Thyroid gland (tissue), 4 donors: ENCODE measurements at regions not wholly inside any gene's neighbourhood (a gene's known extent, or its start where the extent isn't known, plus 50 kb on each side); places are given as distances from the start of the nearest gene placed in this dataset.

Experiments
- POLR2A ChIP-seq, 2 donors: fragments of 450-650 bp; IDR thresholded peaks; one replicate each; pipeline ENCODE4 v1.6.1; 2017; ENCODE audit warnings: antibody characterized with exemption in 2 of 2, mild to moderate bottlenecking in 2 of 2, moderate library complexity in 1 of 2
- TF ChIP-seq, protein P1 (sequence below), 6 experiments: fragments of 200-600 bp in 3 of 6; fragments of 450-650 bp in 3 of 6; sonication (generic) in 3 of 6; IDR thresholded peaks; one replicate each; pipeline ENCODE4 v1.5.1; 2016 to 2019; ENCODE audit warnings: antibody characterized with exemption in 6 of 6, mild to moderate bottlenecking in 2 of 6, inconsistent platforms in 1 of 6, moderate library complexity in 1 of 6

DNA sequence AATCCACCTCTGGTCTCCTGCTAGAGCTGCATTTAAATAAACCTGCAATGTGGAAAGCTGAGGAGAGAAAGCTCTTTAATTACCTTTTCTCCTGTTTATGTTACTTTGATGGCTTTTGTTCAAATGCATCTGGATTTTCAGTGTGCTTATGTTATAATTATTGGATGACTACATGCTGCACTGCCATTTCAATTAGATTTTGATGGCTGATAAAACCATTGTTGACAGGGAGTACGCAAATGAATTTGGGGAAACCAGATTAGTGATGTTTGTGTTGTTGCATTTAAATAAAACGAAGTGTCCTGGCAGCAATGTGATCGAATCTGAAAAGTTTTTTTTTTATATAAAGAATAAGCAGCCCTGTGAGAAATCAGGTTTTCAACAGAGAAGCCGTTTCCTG lies 799.8 kb downstream of the DIAPH3 start:
- TF ChIP-seq, protein P1, sequence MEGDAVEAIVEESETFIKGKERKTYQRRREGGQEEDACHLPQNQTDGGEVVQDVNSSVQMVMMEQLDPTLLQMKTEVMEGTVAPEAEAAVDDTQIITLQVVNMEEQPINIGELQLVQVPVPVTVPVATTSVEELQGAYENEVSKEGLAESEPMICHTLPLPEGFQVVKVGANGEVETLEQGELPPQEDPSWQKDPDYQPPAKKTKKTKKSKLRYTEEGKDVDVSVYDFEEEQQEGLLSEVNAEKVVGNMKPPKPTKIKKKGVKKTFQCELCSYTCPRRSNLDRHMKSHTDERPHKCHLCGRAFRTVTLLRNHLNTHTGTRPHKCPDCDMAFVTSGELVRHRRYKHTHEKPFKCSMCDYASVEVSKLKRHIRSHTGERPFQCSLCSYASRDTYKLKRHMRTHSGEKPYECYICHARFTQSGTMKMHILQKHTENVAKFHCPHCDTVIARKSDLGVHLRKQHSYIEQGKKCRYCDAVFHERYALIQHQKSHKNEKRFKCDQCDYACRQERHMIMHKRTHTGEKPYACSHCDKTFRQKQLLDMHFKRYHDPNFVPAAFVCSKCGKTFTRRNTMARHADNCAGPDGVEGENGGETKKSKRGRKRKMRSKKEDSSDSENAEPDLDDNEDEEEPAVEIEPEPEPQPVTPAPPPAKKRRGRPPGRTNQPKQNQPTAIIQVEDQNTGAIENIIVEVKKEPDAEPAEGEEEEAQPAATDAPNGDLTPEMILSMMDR (IDR thresholded peaks at IDR 0.05): no peak
- TF ChIP-seq POLR2A (IDR thresholded peaks at IDR 0.05): no peak
